ENCODE measurements at regions not wholly inside any gene's neighbourhood (a gene's known extent, or its start where the extent isn't known, plus 50 kb on each side); places are given as distances from the start of the nearest gene placed in this dataset.

DNA sequence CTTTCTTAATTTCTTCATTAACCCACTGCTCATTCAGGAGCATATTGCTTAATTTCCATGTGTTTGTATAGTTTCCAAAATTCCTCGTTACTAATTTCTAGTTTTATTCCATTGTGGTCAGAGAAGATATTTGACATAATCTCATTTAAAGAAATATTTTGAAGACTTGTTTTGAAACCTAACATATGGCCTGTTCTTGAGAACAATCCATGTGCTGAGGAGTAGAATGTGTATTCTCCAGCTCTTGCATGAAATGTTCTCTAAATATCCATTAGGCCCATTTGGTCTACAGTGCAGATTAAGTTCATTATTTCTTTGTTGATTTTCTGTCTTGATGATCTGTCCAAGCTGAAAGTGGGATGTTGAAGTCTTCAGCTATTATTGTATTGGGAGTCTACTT, 251.7 kb downstream of the ALDH8A1 start:
- DNase-seq = no peak
- no peak overlapping the region for H3K4me3 ChIP-seq
- intact Hi-C loops (cut with DNase I; ENCODE audit: low total_unique reads) = no loop called here
- H3K27ac ChIP-seq = no peak overlapping the region
- WGBS, 5 donors = 76 to 92% (median 89%) methylated on average over 1 of the region's 1 CpG
- TF ChIP-seq, protein P1, sequence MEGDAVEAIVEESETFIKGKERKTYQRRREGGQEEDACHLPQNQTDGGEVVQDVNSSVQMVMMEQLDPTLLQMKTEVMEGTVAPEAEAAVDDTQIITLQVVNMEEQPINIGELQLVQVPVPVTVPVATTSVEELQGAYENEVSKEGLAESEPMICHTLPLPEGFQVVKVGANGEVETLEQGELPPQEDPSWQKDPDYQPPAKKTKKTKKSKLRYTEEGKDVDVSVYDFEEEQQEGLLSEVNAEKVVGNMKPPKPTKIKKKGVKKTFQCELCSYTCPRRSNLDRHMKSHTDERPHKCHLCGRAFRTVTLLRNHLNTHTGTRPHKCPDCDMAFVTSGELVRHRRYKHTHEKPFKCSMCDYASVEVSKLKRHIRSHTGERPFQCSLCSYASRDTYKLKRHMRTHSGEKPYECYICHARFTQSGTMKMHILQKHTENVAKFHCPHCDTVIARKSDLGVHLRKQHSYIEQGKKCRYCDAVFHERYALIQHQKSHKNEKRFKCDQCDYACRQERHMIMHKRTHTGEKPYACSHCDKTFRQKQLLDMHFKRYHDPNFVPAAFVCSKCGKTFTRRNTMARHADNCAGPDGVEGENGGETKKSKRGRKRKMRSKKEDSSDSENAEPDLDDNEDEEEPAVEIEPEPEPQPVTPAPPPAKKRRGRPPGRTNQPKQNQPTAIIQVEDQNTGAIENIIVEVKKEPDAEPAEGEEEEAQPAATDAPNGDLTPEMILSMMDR (IDR thresholded peaks at IDR 0.05 in 8 of 11, conservative IDR thresholded peaks at IDR 0.05 in 3 of 11) = no peak
- TF ChIP-seq POLR2AphosphoS5 (IDR thresholded peaks at IDR 0.05) (no peak), POLR2A (IDR thresholded peaks at IDR 0.05) (no peak)
- H3K36me3 ChIP-seq = no peaks in the 10 kb centered on the region
- no peaks in the 10 kb centered on the region for H3K27me3 ChIP-seq (replicated peaks in 1 of 7)
- no peaks in the 10 kb centered on the region for H3K4me1 ChIP-seq
- H3K9me3 ChIP-seq = no peaks in the 10 kb centered on the region

GRCh38 chr6:134692008-134692407, 257.9 kb downstream of the ALDH8A1 start:
- Histone ChIP-seq H3K4me3 (no peak overlapping the region), H3K36me3 (no peaks in the 10 kb centered on the region), H3K9me3 (no peaks in the 10 kb centered on the region), H3K4me1 (no peaks in the 10 kb centered on the region), H3K27me3 (replicated peaks in 1 of 7) (peaks cover 0 to 27% (median 0%) of the 10 kb centered on the region in 7 donors), H3K27ac (no peak overlapping the region)
- TF ChIP-seq POLR2A (IDR thresholded peaks at IDR 0.05) (no peak), POLR2AphosphoS5 (IDR thresholded peaks at IDR 0.05) (no peak)
- TF ChIP-seq, protein P1 (IDR thresholded peaks at IDR 0.05 in 8 of 11, conservative IDR thresholded peaks at IDR 0.05 in 3 of 11) = no peak
- 74 to 93% (median 84%) methylated on average over 3 of the region's 3 CpGs for WGBS, 5 donors
- intact Hi-C loops (cut with DNase I; ENCODE audit: low total_unique reads) = no loop called here
- DNase-seq = no peak

GRCh38 chr6:134691180-134691579, 258.7 kb downstream of the ALDH8A1 start:
- WGBS, 5 donors = 75 to 86% (median 77%) methylated on average over 2 of the region's 2 CpGs
- intact Hi-C loops (cut with DNase I; ENCODE audit: low total_unique reads) = no loop called here

GRCh38 chr6:134690048-134690447, 259.9 kb downstream of the ALDH8A1 start:
- intact Hi-C loops (cut with DNase I; ENCODE audit: low total_unique reads) = no loop called here
- WGBS, 5 donors = 77 to 99% (median 90%) methylated on average over 3 of the region's 3 CpGs
- H3K27me3 ChIP-seq (replicated peaks in 1 of 7) = peaks cover 0 to 27% (median 0%) of the 10 kb centered on the region in 7 donors
- no peak for TF ChIP-seq POLR2AphosphoS5 (IDR thresholded peaks at IDR 0.05)
- no peak for TF ChIP-seq POLR2A (IDR thresholded peaks at IDR 0.05)
- TF ChIP-seq, protein P1 (IDR thresholded peaks at IDR 0.05 in 8 of 11, conservative IDR thresholded peaks at IDR 0.05 in 3 of 11) = no peak
- no peak for DNase-seq
- H3K4me3 ChIP-seq = no peak overlapping the region
- no peak overlapping the region for H3K27ac ChIP-seq
- H3K4me1 ChIP-seq = no peaks in the 10 kb centered on the region
- H3K9me3 ChIP-seq = no peaks in the 10 kb centered on the region
- no peaks in the 10 kb centered on the region for H3K36me3 ChIP-seq

More at GRCh38 chr6:134691180-134691579, 258.7 kb downstream of the ALDH8A1 start:
- Histone ChIP-seq H3K27me3 (replicated peaks in 1 of 7) (peaks cover 0 to 27% (median 0%) of the 10 kb centered on the region in 7 donors), H3K27ac (no peak overlapping the region), H3K9me3 (no peaks in the 10 kb centered on the region), H3K36me3 (no peaks in the 10 kb centered on the region), H3K4me3 (no peak overlapping the region), H3K4me1 (no peaks in the 10 kb centered on the region)
- DNase-seq = no peak
- TF ChIP-seq POLR2A (IDR thresholded peaks at IDR 0.05) (no peak), POLR2AphosphoS5 (IDR thresholded peaks at IDR 0.05) (no peak)
- TF ChIP-seq, protein P1 (IDR thresholded peaks at IDR 0.05 in 8 of 11, conservative IDR thresholded peaks at IDR 0.05 in 3 of 11) = no peak

All from spleen (tissue), 11 donors.